ENCODE measurements at regions not wholly inside any gene's neighbourhood (a gene's known extent, or its start where the extent isn't known, plus 50 kb on each side); places are given as distances from the start of the nearest gene placed in this dataset.
"Not testable (repeated sequence)": the region's sequence is repeated elsewhere in the genome, so short reads cannot be mapped to it uniquely, and the experiment has no call there.

DNA sequence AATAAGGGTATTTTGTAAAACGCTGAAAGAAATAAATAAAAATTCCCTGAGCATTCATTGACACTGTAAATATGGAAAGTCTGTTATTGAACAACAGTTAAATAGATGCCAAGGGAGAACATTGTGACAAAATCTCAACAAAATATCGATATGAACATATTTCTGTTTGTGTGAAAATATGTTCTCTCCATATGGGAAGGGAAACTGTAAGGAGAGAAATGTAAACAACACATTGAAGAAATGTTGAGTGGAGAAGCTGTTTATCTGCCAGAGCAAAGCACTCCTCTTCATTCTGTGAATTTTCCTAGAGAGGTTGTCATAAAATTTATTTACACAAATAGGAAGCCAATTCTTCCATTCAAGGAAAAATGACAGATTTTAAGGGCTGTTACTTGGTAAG, 57.1 kb upstream of the EOMES start:
- DNase-seq (ENCODE audit: low spot score) (no peak), ATAC-seq (no peak)
- intact Hi-C loops (cut with DNase I) = no loop called here

DNA sequence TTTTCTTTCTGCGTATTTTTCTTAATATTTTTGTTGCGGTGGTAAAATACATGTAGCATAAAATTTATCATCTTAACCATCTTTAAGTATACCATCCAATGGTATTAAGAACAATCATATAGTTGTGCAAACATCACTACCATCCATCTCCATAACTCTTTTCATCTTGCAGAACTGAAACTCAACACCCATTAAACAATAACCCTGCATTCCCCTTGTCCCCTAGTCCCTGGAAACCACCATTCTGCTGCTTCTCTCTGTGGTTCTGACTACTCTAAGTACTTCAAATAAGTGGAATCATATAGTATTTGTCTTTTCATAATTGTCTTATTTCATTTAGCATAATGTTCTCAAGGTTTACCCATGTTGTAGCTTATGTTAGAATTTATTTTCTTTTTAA, 67.3 kb upstream of the EOMES start:
- intact Hi-C loops (cut with DNase I) = no loop called here
- DNase-seq (ENCODE audit: low spot score) (no peak), ATAC-seq (no peak)

- ATAC-seq (no peak), DNase-seq (ENCODE audit: low spot score) (no peak)
- intact Hi-C loops (cut with DNase I) = no loop called here
Observed at GRCh38 chr3:27791956-27792355, 69.8 kb upstream of the EOMES start.

GRCh38 chr3:27792869-27793268, 70.7 kb upstream of the EOMES start:
- ATAC-seq = no peak
- intact Hi-C loops (cut with DNase I) = no loop called here

DNA sequence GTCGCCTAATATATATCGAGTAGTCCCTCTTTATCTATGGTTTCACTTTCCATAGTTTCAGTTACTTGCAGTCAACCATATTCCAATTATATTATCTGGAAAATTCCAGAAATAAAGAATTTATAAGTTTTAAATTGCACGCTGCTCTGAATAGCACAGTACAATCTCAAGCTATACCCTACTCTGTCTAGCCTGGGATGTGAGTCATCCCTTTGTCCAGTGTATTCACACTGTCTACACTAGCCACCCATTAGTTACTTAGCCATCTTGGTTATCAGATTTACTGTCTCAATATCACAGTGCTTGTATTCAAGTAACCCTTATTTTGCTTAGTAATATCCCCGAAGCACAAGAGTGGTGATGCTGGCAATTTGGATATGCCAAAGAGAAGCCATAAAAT, 72.1 kb upstream of the EOMES start:
- ATAC-seq (no peak), DNase-seq (ENCODE audit: low spot score) (no peak)
- intact Hi-C loops (cut with DNase I) = no loop called here

More at GRCh38 chr3:27792869-27793268, 70.7 kb upstream of the EOMES start:
- no peak for DNase-seq (ENCODE audit: low spot score)

- no peak for ATAC-seq
- intact Hi-C loops (cut with DNase I) = no loop called here
- no peak for DNase-seq (ENCODE audit: low spot score)
Observed at GRCh38 chr3:27796365-27796875, 74.3 kb upstream of the EOMES start.

DNA sequence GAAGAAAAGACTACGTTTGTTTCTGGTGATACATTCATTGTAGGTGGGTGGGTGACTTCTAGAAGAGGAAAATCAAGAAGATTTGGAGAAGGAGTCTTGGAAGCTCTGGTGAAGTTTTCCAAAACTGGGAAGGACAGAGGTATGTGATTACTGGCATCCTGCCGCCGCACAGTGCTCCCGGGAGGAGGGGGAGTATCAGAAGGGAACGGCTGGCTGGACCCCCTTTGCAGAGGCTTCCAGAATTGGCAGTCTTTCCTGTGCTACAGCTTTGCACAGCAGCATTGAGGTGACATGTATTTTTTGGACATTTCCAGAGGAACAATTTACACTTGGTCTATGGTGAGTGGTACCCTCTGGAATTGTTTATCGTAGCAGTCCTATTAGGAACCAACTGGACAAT, 75.7 kb upstream of the EOMES start:
- intact Hi-C loops (cut with DNase I) = no loop called here
- ATAC-seq (no peak), DNase-seq (ENCODE audit: low spot score) (no peak)

GRCh38 chr3:27800261-27800660, 78.1 kb upstream of the EOMES start:
- intact Hi-C loops (cut with DNase I) = no loop called here
- DNase-seq (ENCODE audit: low spot score) (no peak), ATAC-seq (no peak)

DNA sequence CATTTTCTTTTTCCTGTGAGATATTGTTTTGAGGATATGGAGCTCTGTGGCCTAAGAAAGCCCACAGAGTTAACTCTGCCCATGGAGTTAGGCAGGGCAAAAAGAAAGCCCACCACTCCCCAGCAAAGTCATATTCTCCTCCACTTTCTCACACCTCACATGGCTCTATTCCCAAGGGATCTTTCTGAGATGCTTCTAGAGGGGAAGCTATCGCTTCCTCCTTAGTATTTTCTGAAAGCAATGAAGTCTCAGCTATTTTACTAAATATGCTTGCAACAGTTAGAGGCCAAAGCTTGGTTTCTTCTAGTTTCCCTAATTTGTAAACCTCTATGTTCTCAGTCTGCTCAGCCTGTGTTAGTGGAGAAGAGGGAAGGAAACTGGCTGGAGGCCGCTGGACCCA, 80.3 kb upstream of the EOMES start:
- DNase-seq (ENCODE audit: low spot score) (no peak), ATAC-seq (no peak)
- intact Hi-C loops (cut with DNase I) = no loop called here

DNA sequence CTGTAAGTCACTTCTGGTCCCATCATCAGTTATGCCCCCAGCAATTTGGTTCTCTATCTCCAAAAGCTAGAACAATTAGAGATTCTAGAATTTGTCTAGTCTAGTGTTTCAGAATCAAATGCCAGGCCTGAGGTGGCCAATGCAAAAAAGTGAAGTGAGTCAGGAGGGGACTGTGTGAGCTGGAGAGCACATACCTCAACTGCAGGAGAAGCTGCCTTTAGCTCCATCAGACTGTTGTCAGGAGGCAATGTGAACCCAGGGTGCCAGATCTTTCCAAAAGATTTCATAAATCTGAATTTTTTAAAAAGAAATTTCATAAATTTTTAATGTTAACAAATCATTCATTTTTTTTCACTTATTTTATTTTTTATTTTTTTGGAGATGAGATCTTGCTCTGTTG, 80.7 kb upstream of the EOMES start:
- no peak for DNase-seq (ENCODE audit: low spot score)
- intact Hi-C loops (cut with DNase I) = no loop called here
- ATAC-seq = no peak

DNA sequence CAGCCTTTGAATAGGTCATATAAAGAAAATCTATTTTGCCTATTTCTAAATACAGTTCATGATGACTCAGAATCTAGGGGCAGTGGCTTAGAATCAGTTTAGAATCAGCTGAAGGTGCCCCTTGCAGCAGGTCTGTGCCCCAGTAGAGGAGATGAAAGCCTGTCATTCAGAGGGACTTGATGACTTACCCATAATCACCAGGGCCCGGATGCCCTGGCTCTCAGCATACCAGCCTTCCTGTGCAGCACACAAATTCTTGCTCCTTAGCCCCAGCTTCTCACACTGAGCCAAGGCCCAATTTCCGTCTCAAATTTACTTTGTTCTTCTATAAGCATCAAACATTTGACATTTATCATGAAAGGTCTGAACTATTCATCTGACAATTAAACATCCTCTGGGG, 83.2 kb upstream of the EOMES start:
- intact Hi-C loops (cut with DNase I) = no loop called here
- DNase-seq (ENCODE audit: low spot score) (no peak), ATAC-seq (no peak)

- ATAC-seq = no peak
- intact Hi-C loops (cut with DNase I) = no loop called here
Observed at GRCh38 chr3:27813255-27813654, 91.1 kb upstream of the EOMES start.

GRCh38 chr3:27821609-27822008, 99.5 kb upstream of the EOMES start:
- ATAC-seq; intact Hi-C loops (cut with DNase I); DNase-seq (ENCODE audit: low spot score): not testable (repeated sequence)

More at GRCh38 chr3:27813255-27813654, 91.1 kb upstream of the EOMES start:
- DNase-seq (ENCODE audit: low spot score) = no peak

GRCh38 chr3:27824312-27825200, 102.4 kb upstream of the EOMES start:
- no peak for ATAC-seq
- intact Hi-C loops (cut with DNase I) = no loop called here

GRCh38 chr3:27826448-27826847, 104.3 kb upstream of the EOMES start:
- DNase-seq (ENCODE audit: low spot score) (no peak), ATAC-seq (no peak)
- intact Hi-C loops (cut with DNase I) = no loop called here

More at GRCh38 chr3:27824312-27825200, 102.4 kb upstream of the EOMES start:
- DNase-seq (ENCODE audit: low spot score) = no peak

- ATAC-seq = no peak
- intact Hi-C loops (cut with DNase I) = no loop called here
- DNase-seq (ENCODE audit: low spot score) = no peak
Observed at GRCh38 chr3:27827041-27827440, 104.9 kb upstream of the EOMES start.

DNA sequence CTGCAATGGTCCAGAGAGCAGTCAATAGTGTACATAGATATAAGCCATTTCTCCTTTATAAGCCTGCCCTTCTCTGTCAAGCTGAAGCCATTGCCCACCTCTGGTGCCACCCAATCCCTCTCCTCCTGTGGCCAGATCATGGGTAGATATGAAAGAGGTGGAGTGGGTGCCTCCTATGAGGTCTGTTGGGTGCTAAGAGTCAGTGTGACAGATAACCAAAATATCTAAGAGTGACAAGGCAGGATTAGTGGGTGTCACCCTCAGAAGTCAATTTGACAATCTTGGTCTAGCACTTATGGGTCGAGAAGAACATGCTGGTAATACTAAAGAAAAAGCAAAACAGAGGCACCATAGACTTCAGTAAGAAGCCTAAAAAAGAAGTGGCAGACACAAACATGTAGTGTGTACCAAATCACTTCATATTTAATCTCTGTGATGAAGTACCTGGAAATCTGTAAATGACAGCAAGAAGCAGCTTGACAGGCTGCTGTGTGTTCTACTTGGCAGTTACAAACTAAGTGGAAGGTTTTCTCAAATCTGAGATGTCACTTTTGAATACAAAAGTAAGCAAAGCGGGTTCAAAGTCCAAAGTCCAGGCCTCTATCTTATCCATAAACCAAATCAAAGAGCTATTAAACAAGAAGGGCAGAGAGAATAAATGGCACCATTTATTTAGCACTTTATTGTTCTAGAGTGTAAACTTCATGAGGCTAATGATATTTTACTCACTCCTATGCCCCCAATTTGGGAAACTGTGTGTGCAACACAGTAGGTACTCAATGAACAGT, 118.9 kb upstream of the EOMES start:
- intact Hi-C loops (cut with DNase I) = no loop called here
- no peak for ATAC-seq
- DNase-seq (ENCODE audit: low spot score) = no peak

DNA sequence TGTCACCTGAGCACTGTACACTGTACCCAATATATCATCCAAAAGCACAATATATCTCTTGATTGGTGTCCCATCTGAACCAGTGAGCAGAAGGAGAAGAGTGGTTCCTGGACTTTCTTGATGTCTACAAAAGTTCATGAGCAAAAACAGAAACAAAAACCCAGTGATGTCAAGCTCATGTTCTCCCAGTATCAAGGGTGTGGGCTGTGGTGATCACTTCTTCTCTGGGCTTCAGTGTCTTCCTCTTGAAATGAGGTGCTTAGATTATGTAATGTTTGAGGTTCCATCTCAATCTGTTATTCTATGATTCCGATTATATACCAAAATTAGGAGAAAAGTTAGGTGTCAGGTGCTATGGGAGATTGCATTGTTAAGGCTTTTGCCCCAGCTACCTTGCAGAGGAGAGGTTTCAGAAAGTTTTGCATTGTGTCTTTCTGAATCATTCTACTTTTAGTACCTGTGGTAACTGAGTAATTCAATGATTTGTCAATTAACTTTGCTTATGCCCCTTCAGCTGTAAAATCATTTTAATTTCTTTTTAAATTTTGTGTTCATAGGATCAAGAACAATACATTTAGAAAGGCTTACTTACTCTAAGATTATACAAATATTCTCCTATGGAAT, 122.0 kb upstream of the EOMES start:
- no peak for DNase-seq (ENCODE audit: low spot score)
- intact Hi-C loops (cut with DNase I) = no loop called here
- no peak for ATAC-seq

DNA sequence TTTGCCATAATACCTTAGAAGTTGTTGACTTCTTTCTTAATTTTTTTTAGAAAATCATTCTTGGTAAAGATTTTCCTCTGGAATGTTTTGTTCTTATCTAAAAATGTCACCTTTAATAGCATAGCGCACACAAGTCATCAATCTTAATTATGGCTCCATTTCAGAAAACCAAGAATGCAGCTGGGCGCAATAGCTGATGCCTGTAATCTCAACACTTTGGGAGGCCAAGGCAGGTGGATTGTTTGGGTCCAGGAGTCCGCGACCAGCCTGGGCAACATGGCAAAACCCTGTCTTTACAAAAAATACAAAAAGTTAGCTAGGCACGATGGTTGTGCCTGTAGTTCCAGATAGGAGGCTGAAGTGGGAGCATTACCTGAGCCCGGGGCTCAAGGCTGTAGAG, 125.6 kb upstream of the EOMES start:
- DNase-seq (ENCODE audit: low spot score) (no peak), ATAC-seq (no peak)
- intact Hi-C loops (cut with DNase I) = no loop called here

DNA sequence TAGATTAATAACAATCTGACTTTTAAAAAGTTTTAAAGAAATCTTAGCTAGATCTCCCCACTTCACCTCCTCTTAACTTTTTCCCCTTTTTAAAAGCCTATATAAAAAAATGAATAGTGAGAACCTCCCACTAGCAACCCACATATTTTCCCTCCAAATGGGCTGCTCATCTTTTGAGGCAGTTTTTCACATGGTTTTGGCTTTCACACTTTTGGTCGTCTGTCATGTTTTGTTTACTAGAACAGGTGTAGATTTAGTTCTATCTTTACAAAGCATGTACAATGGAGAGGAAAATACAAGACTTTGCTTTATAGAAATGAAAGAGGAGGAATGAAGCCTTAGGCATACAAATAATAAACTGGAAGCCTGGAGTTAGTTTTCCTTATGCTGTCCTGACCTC, 126.7 kb upstream of the EOMES start:
- DNase-seq (ENCODE audit: low spot score) (no peak), ATAC-seq (no peak)
- intact Hi-C loops (cut with DNase I) = no loop called here
